GM12864 (cell line): ENCODE measurements at regions not wholly inside any gene's neighbourhood (a gene's known extent, or its start where the extent isn't known, plus 50 kb on each side); places are given as distances from the start of the nearest gene placed in this dataset.

ENCODE experiments used
- DNase-seq: peaks from one replicate; pipeline ENCODE4 v3.0.0-alpha.2; 2011; ENCODE audit warnings: low read depth
- H3K4me3 ChIP-seq: 2 replicates; pipeline ENCODE4 v1.5.1; 2011; ENCODE audit warnings: mild to moderate bottlenecking, low read depth, low read length, control low read depth
- CTCF ChIP-seq: IDR thresholded peaks from 2 replicates; pipeline ENCODE4 v1.5.1; 2011; ENCODE audit warnings: low read depth, mild to moderate bottlenecking, moderate library complexity, low read length, control low read depth, inconsistent platforms; ENCODE audit errors: missing control alignments

GRCh38 chr7:131722371-131722770, 165.9 kb upstream of the PODXL start:
- no peak for DNase-seq
- no peak for TF ChIP-seq CTCF
- H3K4me3 ChIP-seq = no peak overlapping the region

- H3K4me3 ChIP-seq = no peak overlapping the region
- no peak for DNase-seq
- TF ChIP-seq CTCF = no peak
Observed at GRCh38 chr7:131721660-131722059, 165.2 kb upstream of the PODXL start.

- no peak for TF ChIP-seq CTCF
- no peak overlapping the region for H3K4me3 ChIP-seq
- no peak for DNase-seq
Observed at GRCh38 chr7:131720703-131721102, 164.3 kb upstream of the PODXL start.

- no peak for DNase-seq
- no peak for TF ChIP-seq CTCF
- no peak overlapping the region for H3K4me3 ChIP-seq
Observed at GRCh38 chr7:131717181-131717580, 160.8 kb upstream of the PODXL start.

GRCh38 chr7:131699323-131699722, 142.9 kb upstream of the PODXL start:
- TF ChIP-seq CTCF = no peak
- no peak for DNase-seq

GRCh38 chr7:131692131-131692960, 135.9 kb upstream of the PODXL start:
- H3K4me3 ChIP-seq = no peak overlapping the region
- DNase-seq = no peak
- peak; percentile 90 for TF ChIP-seq CTCF

More at GRCh38 chr7:131699323-131699722, 142.9 kb upstream of the PODXL start:
- no peak overlapping the region for H3K4me3 ChIP-seq

- no peak for TF ChIP-seq CTCF
- no peak overlapping the region for H3K4me3 ChIP-seq
- DNase-seq = no peak
Observed at GRCh38 chr7:131691454-131692130, 135.2 kb upstream of the PODXL start.
